ENCODE measurements at regions not wholly inside any gene's neighbourhood (a gene's known extent, or its start where the extent isn't known, plus 50 kb on each side); places are given as distances from the start of the nearest gene placed in this dataset.

DNA sequence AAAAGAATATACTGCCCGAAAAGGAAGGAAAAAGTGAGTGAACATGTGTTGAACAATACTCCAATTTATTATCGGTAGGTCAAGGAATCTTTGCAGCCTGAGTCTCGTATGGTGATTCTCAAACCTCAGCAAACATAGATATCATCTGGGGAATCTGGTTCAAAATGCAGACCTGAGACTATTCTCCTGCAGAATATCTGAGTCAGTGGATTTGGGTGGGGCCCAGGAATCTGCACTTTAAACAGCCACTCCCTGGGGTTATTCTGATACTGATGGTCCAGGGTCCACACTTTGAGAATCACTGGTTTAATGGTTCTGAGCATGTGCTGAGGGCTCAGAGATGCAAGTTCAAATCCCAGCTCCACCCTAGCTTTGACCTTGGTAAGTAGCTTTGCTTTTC lies 53.6 kb upstream of the GRK3 start:
- DNase-seq (ENCODE audit: low read depth in 4 of 4, low spot score in 1 of 4): no peak

DNA sequence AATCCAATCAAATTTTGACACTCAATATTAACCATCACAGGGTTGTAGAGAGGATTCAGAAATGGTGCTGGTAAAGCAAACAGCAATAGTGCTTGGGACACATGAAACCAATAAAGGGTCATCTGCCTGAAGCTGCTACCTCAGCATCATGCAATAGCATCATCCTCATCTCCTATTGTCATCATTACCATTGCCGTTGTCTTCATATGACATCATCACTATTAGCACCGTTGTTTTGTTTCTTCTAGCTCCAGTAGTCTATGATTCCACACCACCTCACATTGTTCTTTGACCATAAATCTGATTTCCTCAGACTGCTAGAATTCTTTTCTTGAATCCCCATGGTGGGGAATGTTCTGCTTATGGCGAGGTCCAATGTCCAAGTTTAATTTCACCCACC lies 52.8 kb upstream of the GRK3 start:
- DNase-seq (ENCODE audit: low read depth in 4 of 4, low spot score in 1 of 4): no peak

DNA sequence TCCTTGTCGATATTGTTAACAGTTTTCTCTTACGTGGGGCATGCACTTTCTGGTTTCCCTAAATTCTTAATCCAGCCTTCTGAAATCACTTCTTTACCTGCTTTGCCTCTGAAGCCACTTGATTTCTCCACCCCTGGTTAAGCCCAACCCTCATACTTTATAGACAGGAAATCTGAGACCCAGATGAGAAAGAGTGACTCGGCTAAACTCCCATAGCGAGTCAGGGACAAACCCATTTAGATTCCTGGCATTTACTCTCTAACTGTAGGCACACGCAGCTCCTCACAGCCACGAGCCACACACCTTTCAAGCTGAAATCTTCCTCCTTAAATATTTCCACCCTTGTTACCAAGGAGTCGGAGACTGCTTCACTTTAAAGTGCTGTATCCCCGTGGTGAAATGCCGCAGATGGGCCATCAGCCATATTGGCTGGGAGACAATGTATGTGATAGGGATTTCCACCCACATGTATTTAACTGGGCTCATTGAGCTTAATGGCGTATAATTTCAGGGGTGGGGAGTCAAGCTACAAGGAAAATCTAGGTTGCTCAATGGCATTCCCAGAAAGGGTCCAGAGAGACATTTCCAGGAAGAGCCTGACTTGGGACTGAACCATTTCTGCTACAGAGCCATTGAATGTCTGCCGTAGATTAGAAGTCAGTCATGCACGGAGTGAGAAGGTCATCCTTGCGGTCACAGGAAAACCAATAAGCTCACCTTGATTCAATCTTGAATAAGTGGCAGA lies 49.9 kb upstream of the GRK3 start:
- DNase-seq (ENCODE audit: low read depth in 4 of 4, low spot score in 1 of 4): no peak

Measured in stimulated activated CD4-positive, alpha-beta T cell treated with anti-CD3 and anti-CD28 coated beads, Interleukin-1b, Interleukin-23, amount 100 ng/mL, for 24 hours (primary cell).